ENCODE measurements at regions not wholly inside any gene's neighbourhood (a gene's known extent, or its start where the extent isn't known, plus 50 kb on each side); places are given as distances from the start of the nearest gene placed in this dataset.

DNA sequence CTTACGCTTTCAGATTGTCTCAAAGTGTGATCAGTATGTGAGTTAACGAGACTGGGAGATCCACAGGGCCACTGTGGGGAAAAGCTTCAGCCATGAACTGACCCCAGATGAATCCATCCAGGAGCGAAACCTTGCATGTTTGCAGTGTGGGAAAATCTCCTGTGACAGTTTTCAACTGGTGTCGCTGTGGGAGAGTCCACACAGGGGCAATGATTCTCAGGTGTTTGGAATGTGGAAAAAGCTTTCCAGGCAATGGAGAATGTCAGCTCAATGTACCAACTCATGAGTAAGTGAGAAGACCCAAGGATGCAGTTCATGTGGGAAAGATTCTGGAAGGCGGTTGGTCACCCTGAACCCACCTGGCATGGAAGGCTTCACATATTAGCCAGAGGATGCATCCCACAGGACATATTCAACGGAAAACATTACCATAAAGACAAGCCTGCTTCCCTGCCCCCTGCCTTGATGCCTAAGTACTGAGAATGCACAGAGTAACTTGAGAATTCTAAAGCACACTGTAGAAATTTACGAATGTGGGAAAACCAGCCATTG, 204.1 kb upstream of the BMPER start:
- no peak for DNase-seq (ENCODE audit: low spot score)

DNA sequence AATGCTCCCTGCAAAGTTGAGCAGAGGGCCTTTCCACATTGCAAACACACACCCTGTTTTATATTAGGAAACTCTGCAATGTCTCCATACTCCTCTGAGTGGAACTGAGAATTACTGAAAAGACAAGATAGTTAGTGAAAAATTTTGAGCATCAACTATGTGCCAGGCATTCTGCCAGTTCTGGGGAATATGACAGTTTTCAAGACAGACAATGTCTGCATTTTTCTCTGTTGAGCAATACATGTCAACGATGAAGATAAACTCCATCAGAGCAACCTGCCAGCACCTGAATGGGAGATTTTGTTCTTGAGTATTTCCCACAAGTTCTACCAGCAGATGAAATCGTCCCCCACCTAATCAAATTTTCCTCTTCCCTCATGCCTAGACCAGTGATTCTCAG, 203.4 kb upstream of the BMPER start:
- DNase-seq (ENCODE audit: low spot score), result no peak

DNA sequence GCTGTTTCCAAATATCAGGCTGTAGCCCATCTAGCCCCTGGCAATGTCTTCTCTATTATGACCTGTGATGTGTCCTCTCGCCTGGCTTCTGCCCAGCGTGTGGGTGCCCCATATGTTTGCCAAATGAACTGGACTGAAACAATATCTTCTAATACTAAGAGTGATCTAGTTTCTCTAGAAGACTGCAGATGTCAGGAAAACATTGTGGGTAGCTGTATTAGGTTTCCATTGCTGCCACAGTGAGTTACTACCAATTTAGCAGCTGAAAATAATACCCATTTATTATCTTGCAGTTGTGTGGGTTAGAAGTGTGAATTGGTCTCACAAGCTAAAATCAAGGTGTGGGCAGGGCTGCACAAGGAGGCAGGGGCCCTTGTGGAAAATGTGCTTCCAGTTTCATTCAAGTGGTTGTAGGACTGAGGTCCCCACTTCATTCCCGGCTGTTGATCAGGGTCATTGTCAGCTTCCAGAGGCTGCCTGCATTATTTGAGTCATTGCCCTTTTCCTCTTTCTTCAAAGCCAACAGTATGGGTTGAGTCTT, 202.8 kb upstream of the BMPER start:
- no peak for DNase-seq (ENCODE audit: low spot score)

DNA sequence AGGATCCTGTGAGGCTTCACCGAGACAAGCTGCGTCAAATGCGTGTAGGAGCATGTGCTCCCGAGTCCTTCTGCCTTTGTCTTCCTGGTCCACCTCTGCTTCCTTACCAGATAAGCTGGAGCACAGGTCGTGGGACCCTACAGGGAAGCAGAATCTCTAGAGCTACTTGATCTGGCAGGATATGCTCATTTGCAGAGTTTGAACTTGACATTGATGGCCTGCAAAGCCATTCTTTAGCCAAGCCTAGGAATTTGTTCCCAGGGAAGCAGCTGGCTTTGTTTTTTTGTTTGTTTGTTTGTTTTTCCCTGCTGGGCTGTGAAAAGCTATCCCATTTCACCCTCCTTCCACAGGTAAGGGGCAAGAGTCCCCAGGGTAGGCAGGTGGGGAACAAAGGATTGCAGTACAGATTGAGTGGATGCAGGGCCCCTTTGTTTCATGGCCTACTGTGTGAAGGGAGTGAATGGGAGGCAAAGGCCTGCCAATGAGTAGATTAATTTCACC, 200.0 kb upstream of the BMPER start:
- no peak for DNase-seq (ENCODE audit: low spot score)

DNA sequence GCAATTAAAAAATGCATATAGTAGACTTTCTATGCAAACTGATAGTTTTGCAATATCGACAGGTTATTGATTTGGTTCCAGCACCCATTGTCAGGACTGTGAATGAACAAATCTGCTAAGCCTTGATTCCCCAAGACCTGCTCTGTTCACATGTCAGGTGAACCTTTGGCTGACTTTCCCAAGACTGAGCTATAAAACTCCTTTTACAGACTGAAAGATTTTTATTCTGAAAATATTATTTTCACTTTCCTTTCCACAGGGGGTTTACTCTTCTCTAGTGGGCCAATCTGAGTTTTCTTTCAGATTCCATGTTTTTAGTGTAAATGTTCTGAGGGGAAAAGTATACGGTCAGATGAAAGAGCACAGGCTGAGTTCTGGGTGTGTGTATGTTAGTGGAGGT, 199.2 kb upstream of the BMPER start:
- DNase-seq (ENCODE audit: low spot score), result no peak

DNA sequence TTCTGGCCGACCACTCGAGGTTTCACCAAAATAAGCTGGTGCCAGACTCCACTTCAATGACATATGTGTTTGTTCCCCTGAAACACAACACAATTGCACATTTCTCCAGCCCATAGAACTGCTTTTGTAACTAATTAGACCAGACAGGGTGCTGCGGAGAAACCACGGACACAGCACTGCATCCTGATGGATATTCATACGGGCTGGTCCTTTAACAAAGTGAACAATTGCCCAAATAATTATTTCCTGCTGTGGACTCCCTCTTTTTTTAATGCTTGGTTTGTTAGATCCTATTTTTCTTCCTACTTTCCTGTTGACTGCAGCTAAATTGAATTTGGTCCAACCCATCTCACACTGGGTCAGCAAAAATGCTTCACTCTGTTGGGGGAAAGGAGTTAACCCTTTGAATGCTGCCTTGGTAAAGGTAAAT, 198.6 kb upstream of the BMPER start:
- no peak for DNase-seq (ENCODE audit: low spot score)

DNA sequence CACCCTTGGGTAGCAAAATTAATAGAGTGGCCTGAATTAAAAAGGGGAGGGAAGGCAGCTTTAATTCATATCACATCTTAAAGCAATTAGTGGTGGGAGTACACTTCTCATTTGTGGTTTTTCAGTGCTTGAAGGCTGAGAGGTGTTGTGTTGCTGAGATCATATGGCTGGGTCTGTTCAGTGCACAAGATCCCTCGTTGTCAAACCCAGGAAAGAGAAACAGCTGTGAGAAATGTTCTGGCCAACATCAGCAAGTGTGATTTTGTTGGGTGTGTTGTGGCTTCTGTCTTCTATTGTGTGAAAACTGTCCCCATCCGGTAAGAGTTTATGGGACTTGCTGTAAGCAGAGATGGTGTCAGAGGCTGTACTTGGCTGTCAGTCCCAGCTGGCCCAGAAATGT, 197.9 kb upstream of the BMPER start:
- DNase-seq (ENCODE audit: low spot score), result no peak

DNA sequence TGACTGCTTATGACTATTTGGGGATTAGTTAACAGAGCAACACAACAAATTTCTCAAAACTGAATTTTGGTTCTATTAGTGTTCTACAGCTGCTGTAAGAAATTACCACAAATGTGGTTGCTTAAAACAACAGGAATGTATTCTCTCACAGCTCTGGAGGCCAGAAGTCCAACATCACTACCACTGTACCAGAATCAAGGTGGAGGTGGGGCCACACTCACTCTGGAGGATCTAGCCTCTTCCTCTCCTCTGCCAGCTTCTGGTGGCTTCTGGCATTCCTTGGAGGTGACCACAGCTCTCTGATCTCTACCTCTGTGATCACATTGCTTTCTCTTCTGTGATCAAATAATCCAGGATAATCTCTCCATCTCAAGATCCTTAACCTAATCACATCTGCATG, 194.7 kb upstream of the BMPER start:
- no peak for DNase-seq (ENCODE audit: low spot score)

DNA sequence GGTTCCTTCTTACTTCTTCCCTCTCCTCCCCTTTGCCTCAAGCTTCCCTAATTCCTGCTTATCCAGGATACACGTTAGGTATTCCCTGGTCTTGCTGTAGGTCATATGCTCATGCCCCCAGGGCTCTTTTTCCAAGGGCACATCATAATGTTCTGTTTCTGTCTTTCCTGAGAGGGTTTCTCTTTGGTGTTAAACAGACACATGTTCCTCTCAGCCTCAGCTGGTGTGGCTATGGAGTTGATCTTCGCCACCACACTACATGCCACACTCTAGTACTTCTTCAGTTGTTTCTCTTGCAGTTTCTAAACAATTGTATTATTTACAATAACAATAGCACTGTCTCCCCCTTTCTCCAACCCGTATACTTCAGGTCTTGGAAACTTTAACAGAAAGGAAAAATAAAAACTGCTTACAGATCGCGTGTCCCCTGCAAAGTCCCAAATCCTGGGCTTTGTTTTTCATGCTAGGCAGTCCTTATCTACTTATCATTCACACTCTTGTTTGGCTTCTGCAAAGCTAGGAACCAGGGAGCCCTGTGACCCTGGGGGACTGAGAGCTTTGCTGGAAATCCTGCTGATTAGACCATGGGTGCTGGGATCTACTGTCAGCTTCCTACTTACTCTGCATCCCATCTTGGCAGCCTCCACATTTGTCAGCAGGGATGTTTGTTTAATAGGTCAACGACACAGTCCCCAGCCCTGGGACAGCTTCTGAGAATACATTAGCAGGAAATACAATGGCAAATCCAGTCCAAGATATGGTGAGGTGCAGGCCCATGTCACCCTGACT, 193.9 kb upstream of the BMPER start:
- DNase-seq (ENCODE audit: low spot score), result no peak

DNA sequence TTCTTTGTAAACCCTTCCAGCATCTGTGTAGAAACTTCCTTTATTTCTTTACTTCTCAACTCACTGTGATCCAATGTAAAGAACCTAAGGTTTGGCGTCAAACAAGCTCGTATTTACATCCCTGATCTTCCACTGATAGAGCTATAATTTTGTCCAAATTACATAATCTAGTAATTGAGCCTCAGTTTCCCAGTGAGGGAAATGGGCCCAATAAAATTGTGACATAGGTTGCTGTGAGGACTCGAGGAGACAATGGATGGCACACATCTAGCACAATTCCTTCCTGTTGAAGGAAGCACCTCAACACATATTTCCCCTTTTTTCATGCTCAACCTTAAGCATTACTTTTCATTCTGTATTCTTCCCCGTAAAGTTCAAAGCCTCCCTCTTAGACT, 193.3 kb upstream of the BMPER start:
- no peak for DNase-seq (ENCODE audit: low spot score)

DNA sequence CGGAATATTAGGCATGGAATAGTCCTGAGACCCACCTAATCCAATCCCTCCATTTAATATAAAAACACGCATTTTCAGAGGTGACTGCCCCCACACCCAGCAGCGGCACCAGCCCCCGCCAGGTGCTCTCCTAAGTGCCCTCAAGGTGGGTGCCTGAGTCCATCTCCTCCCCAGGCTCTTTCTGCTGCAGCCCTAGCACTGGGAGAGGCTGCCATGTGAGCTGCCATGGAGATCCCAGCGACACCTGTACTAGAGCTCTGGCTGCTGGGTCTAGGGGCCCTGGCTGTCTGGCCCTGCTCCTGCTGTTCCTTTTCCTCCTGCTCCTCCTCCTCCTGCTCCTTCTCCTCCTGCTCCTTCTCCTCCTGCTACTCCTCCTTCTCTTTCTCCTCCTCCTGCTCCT, 191.1 kb upstream of the BMPER start:
- DNase-seq (ENCODE audit: low spot score), result no peak

DNA sequence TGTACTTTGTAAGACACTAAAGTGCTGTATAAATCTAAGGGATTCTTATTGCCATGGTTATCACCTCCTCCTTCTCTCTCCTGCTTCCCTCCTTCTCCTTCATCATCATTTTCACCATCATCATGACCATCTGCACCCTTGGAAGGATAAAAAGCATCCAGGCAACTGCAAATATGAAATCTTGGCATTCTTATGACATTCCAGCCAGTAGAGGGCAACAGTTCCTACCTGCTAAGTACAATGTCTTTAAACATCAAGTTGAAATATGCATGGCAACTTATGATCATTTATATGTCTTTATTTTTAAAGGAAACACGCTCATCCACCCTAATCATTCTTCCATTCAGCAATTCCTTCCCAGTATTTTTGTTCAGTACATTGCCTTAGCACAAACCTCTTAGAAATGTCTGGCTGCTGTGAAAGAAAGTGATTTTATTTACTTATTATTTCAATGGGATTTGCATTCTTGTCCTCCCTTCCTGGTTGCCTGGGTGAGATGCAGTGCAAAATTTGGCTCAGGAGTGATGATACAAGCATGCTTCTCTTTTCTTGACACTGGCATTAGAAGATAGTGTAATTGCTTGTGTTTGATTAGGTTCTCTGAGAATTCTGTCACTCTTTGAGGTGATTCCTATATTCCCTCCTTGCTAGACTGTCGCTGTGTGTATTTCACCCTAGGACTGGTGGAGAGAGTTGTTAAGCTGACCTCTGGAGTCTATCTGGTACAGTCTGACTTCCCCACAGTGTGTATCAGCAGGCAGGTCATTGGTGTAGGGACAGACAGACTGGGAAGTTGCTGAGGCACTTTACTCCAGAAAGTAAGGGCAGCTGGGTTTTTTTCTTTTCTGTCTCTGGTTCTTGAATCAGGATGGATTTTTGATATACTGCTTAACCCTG, 188.5 kb upstream of the BMPER start:
- peak; percentile 61 for DNase-seq (ENCODE audit: low spot score)

DNA sequence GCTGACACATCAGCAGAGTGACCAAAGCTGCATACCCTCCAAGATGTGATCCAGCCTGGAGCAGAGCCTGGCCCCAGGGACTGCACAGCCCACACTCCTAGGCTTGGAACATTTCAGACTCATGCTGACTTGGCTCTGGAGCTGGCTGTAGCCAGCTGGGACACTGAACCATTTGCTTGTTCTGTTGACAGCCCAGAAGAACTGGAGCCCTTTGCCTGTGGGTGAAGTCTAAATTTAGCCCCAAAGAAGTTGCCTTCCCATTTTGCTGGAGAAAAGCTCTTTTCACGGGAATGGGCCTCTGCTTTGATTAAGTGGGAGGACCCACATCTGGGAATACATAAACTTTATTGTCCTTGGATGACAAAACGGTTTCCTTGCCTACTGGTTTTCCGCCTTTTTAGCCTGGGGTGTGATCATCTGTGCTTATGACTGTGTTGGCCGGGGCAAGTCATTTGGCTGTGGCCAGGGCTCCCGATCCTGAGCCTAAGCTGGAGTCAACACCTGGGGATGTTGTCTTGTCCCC, 186.2 kb upstream of the BMPER start:
- no peak for DNase-seq (ENCODE audit: low spot score)

DNA sequence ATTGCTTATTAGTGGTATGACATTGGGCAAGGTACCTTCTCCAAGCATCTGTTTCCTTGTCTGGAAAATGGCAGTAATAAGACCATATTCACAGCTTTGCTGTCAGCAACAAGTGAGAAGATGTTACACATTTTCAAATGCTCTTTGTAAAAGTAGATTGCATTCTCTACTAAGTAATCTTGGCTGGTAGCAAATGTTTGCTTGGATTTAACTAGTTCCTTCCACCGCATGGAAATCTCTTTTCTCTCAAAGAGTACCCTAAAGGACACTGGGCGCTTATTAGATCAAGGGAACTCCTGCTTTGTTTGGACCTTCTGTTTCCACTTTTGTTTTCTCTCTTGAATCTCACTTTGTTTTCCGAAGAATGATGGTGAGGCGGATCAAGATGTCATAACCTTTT, 185.2 kb upstream of the BMPER start:
- DNase-seq (ENCODE audit: low spot score), result no peak

DNA sequence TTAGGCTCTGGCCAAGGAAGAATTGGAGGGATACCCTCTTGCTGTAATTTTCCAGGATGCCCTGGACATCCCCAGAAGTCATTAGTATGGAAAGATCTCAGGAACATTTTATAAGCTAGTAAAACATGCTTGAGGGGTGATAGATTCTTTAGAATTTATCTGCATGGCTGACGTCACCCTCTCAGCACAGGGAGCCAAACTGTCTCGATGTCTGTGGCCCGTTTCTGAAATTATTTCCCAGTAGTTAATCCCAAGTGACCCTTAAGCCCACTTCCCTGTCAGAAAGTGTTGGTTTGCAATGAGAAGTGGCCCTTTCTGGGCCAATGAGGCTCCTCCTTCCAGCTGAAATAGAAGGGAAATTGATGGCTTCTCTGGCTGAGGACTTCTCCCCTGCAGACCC, 184.5 kb upstream of the BMPER start:
- DNase-seq (ENCODE audit: low spot score), result no peak

DNA sequence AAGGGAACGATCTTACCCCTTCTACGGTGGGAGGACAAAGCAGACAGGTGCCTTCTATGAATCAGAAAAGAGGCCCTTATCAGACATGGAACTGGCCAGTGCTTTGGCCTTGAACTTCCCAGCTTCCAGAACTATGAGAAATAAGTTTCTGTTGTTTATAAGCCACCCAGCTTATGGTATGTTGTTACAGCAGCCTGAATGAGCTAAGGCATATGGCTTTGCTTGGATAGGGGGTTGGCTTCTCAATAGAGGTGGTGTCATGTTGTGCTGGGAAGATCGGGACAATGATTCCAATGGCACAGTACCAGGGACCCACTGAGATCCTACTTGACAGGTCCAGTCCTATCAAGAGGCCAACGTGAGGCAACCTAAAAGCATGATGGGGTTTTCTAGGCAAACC, 183.4 kb upstream of the BMPER start:
- no peak for DNase-seq (ENCODE audit: low spot score)

DNA sequence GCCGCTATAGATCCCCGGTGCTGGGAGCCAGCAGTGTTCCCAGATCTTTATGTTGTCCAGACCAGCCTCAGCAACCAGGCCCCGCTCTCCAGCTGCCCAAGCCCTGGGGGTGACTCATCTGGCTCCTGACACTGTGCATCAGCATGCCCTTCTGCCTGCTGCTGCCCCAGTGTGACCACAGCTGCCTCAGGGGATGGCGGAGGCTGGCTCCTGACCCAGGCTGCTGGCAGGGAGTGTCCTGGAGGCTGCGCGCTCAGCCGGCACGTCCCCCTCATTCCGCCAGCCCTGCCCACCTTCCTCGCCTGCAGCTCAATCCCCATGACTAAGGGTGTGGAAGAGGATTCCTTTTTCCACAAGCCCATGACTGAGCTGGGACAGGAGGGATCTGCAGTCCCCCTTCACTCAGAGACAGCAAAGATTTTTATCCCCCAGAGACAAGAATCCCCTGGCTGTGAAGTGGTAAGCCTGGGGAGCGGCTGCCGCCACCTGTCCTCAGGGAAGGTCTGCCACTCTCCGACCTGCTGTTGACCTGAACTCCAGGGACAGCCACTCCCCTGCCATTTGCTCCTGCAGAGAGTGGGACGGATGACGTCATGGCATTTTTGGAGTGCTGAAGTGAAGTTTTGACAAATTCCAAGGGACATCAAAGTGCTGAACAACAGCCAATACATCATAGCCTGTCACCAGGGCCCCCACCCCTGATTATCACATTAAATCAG, 182.8 kb upstream of the BMPER start:
- DNase-seq (ENCODE audit: low spot score), result no peak

DNA sequence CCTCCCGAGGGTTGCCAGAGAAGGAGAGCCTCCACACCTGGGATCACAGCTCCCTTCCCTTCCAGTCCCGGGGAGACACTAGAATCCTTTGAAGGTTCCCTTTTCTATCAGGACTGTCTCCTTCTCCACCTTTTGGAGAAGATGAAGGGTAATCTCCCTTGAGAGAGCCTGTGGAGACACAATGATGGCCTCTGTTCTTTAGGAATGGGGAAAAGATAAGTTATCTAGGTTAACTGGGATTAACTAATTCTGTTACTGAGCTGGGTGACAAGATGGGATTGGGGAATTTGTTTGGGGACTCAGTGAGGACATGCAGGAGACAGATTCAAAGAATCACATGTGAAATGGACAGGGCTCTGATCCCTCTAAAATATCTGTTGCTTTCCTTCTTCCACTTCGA, 181.1 kb upstream of the BMPER start:
- no peak for DNase-seq (ENCODE audit: low spot score)

DNA sequence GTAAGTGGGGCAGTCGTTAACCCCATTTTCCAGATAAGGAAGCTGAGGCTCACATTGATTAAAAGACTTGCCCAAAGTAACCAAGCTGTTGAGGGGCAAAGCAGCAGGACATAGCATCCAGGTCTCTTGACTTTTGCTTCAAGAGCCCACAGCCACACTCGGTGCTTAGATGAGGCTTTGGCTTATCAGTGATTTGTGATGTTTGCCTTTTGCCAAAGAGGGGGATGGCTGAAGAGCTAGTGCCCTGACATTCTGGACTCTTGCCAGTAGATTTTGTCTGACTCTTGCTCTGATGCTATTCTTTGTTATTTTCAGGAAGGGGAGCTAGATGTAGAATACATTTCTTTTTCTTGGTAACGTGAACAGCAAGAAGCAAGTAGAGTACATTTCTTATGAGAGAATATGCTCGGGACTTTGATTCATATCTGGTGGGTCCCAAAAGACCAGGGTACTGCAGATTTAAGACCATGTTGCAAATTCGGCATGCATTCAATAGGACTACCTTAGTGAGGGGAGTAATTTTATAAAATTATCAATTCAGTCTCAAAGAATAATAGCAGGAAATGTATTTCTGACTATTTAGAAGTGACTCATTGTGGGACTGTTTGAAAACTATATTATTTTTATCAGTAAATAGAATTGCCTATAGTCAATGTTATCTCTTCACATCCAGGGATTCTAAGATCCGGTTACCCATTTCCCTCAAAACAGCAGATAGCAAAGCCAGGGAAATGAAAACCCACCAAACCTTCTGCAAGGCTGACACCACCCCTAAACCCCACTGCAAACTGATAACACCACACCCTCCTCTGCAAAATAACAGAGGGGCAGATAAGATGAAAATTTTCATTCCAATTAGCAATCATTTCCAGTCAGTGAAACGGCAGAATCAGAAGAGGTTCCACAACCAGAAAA, 180.0 kb upstream of the BMPER start:
- no peak for DNase-seq (ENCODE audit: low spot score)

DNA sequence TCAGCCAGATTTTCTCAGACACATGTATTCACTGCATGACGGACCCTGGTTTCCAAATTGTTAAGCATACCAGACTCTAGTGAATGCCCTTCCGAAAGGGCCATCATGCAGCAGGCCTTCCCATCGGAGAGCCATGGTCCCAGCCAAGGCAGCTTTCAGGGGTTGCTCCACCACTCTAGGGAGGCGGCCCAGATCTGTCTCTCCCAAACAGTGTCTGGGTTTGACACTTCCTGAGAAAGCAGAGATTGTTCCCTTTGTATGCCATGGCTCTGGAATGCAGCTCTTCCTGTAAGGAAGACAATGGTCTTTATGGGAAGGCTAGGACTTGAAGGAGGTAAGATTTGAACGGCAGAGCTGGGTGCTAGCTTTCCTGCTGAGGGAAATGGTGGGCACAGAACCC, 178.8 kb upstream of the BMPER start:
- no peak for DNase-seq (ENCODE audit: low spot score)

Measured in HT-29 (cell line).